Activated T-helper 17 cell treated with anti-CD3 and anti-CD28 coated beads, Interleukin-2, amount 50 U/mL, for 72 hours (primary cell): ENCODE measurements at regions not wholly inside any gene's neighbourhood (a gene's known extent, or its start where the extent isn't known, plus 50 kb on each side); places are given as distances from the start of the nearest gene placed in this dataset.
"Not testable (repeated sequence)": the region's sequence is repeated elsewhere in the genome, so short reads cannot be mapped to it uniquely, and the experiment has no call there.

ENCODE experiments used
- ATAC-seq: fragments of 150-1000 bp; cut with Tn5 transposase; replicated peaks from 2 replicates; pipeline ENCODE4 v1.10.0; 2021; ENCODE audit warnings: mild to moderate bottlenecking, moderate library complexity
- H3K27ac Mint-ChIP-seq: one replicate; pipeline ENCODE4 v1.8.0; 2022; ENCODE audit warnings: mixed read lengths
- H3K27me3 Mint-ChIP-seq: one replicate; pipeline ENCODE4 v1.8.0; 2022; ENCODE audit warnings: mixed read lengths
- H3K36me3 Mint-ChIP-seq: one replicate; pipeline ENCODE4 v1.8.0; 2022; ENCODE audit warnings: low read depth, mild to moderate bottlenecking, mixed read lengths
- H3K4me1 Mint-ChIP-seq: one replicate; pipeline ENCODE4 v1.8.0; 2022; ENCODE audit warnings: mixed read lengths
- H3K4me3 Mint-ChIP-seq: one replicate; pipeline ENCODE4 v1.8.0; 2022; ENCODE audit warnings: mild to moderate bottlenecking, mixed read lengths
- H3K9me3 Mint-ChIP-seq: one replicate; pipeline ENCODE4 v1.8.0; 2022; ENCODE audit warnings: mixed read lengths

GRCh38 chr4:72817012-72817411 is 248.0 kb upstream of the ADAMTS3 start:
- no peaks in the 10 kb centered on the region for H3K4me1 Mint-ChIP-seq
- no peak overlapping the region for H3K27ac Mint-ChIP-seq
- no peak overlapping the region for H3K4me3 Mint-ChIP-seq
- no peak for ATAC-seq
- H3K9me3 Mint-ChIP-seq, result no peaks in the 10 kb centered on the region
- H3K27me3 Mint-ChIP-seq, result peaks cover 5% of the 10 kb centered on the region
- H3K36me3 Mint-ChIP-seq, result no peaks in the 10 kb centered on the region

GRCh38 chr4:72814241-72814640 is 245.2 kb upstream of the ADAMTS3 start:
- Mint-ChIP-seq H3K36me3 (no peaks in the 10 kb centered on the region), H3K4me3 (no peak overlapping the region), H3K27ac (no peak overlapping the region), H3K9me3 (no peaks in the 10 kb centered on the region), H3K4me1 (no peaks in the 10 kb centered on the region), H3K27me3 (no peaks in the 10 kb centered on the region)
- ATAC-seq, result no peak

DNA sequence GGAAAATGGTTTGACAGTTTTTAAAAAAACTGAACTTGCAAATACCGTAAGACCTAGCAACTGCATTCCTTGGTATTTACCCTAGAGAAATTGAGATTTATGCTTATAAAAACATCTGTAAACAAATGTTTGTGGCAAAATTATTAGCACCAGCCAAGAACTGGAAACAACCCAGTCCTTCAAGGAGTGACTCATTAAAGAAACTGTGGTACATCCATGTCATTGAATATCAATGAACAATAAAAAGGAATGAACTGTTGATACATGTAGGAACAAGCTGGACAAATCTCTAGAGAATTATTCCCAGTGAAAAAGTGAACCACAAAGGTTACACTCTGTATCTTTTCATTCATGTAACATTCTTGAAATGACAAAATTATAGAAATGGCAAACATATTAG is 240.2 kb upstream of the ADAMTS3 start:
- Mint-ChIP-seq H3K4me3 (no peak overlapping the region), H3K36me3 (no peaks in the 10 kb centered on the region), H3K27ac (no peak overlapping the region), H3K9me3 (no peaks in the 10 kb centered on the region), H3K27me3 (no peaks in the 10 kb centered on the region), H3K4me1 (no peaks in the 10 kb centered on the region)
- no peak for ATAC-seq

DNA sequence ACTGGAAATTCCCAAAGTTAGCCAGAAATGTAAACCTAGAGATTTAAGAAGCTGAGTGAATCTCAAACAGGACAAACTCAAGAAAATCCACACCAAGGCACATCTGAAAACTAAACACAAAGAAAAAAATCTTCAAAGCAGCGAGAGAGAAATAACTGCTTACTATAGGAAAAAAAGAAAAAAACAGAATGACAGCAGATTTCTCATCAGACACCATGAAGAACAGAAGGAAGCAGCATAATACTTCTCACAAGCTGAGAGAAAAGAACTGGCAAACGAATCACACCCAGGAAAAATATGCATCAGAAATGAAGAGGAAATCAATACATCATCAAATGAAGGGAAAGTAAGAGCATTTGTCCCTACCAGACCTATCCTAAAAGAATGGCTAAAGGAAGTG is 236.3 kb upstream of the ADAMTS3 start:
- Mint-ChIP-seq H3K27ac (no peak overlapping the region), H3K9me3 (no peaks in the 10 kb centered on the region), H3K36me3 (no peaks in the 10 kb centered on the region), H3K4me3 (no peak overlapping the region), H3K4me1 (no peaks in the 10 kb centered on the region), H3K27me3 (no peaks in the 10 kb centered on the region)
- ATAC-seq, result no peak

DNA sequence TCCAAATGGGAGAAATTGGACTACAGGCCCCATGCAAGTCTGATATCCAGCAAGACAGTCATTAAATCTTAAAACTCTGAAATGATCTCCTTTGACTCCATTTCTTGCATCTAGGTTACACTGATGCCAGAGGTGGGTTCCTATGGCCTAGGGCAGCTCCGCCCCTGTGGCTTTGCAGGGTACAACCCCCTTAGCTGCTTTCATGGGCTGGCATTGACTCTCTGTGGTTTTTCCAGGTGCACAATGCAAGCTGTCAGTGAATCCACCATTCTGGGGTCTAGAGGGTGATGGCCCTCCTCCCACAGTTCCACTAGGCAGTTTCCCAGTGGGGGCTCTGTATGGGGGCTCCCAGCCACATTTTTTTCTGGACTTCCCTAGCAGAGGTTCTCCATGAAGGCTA is 228.5 kb upstream of the ADAMTS3 start:
- Mint-ChIP-seq H3K36me3 (no peaks in the 10 kb centered on the region), H3K27me3 (no peaks in the 10 kb centered on the region), H3K27ac (no peak overlapping the region), H3K4me1 (no peaks in the 10 kb centered on the region), H3K9me3 (no peaks in the 10 kb centered on the region), H3K4me3 (no peak overlapping the region)
- no peak for ATAC-seq

DNA sequence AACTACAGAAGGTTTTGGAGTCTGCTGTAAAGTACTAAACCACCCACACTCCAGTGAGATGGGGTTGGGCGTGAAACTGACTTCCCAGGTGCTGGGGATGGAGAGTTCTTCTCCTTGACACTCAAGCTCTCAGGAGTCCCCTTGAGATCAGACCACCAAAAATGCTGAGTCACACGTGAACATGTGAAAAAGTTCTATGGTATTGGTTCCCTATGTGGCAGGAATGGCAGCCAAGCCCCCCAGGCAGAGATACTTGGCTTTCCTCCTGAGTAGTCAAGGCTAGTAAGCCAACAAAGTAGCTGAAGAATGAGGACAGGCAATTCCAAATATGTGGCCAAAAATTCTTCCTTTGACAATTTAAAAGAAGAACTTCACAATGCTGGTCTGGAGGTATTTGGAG is 222.0 kb upstream of the ADAMTS3 start:
- no peaks in the 10 kb centered on the region for H3K4me1 Mint-ChIP-seq
- no peak overlapping the region for H3K4me3 Mint-ChIP-seq
- peaks cover 5% of the 10 kb centered on the region for H3K9me3 Mint-ChIP-seq
- no peak for ATAC-seq
- H3K36me3 Mint-ChIP-seq, result no peaks in the 10 kb centered on the region
- peaks cover 8% of the 10 kb centered on the region for H3K27me3 Mint-ChIP-seq
- H3K27ac Mint-ChIP-seq, result no peak overlapping the region

GRCh38 chr4:72786401-72786990 is 217.5 kb upstream of the ADAMTS3 start:
- no peak overlapping the region for H3K4me3 Mint-ChIP-seq
- ATAC-seq, result no peak
- H3K27ac Mint-ChIP-seq, result no peak overlapping the region
- no peaks in the 10 kb centered on the region for H3K36me3 Mint-ChIP-seq
- no peaks in the 10 kb centered on the region for H3K4me1 Mint-ChIP-seq
- H3K27me3 Mint-ChIP-seq, result peaks cover 8% of the 10 kb centered on the region
- no peaks in the 10 kb centered on the region for H3K9me3 Mint-ChIP-seq

GRCh38 chr4:72779241-72779640 is 210.2 kb upstream of the ADAMTS3 start:
- H3K4me1 Mint-ChIP-seq, result no peaks in the 10 kb centered on the region
- no peak for ATAC-seq
- H3K36me3 Mint-ChIP-seq, result no peaks in the 10 kb centered on the region
- peaks cover 4% of the 10 kb centered on the region for H3K9me3 Mint-ChIP-seq
- H3K27ac Mint-ChIP-seq, result no peak overlapping the region
- H3K27me3 Mint-ChIP-seq, result peaks cover 3% of the 10 kb centered on the region
- H3K4me3 Mint-ChIP-seq, result no peak overlapping the region

DNA sequence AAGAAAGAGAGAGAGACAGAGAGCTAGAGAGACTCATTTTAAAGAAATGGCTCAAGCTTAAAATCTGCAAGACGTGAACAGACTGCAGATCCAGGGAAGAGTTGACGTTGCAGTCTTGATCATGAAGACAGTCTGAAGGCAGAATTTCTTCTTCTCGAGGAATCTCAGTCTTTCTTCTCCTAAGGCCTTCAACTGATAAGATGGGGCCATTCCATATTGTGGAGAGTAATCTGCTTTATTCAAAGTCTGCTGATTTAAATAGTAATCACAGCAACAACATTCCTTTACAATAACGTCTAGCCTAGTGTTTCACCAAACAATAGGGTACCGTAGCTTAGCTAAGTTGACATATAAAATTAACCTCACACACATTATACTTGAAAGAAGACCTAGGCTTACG is 208.4 kb upstream of the ADAMTS3 start:
- Mint-ChIP-seq H3K4me1 (no peaks in the 10 kb centered on the region), H3K9me3 (peaks cover 4% of the 10 kb centered on the region), H3K27ac (no peak overlapping the region), H3K4me3 (no peak overlapping the region), H3K27me3 (peaks cover 3% of the 10 kb centered on the region), H3K36me3 (no peaks in the 10 kb centered on the region)
- ATAC-seq, result no peak

DNA sequence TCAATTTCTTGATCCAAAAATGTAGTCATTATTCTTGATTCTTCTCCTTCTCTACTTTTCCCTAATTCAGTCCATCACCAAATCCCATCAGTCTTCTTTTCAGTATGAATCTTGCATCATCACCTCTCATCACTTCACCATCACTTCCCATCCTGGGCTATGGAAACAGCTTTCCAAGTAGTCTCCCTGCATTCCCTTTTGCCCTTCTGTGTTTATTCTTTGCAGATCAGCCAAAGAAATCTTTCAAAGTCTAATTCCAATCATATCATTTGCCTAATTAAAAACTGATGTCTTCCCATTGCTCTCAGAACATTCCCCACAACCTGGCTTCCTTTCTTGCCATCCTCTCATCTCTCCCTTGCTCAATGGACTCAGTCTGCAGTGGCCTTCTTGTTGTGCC is 201.7 kb upstream of the ADAMTS3 start:
- H3K4me3 Mint-ChIP-seq, result no peak overlapping the region
- H3K27ac Mint-ChIP-seq, result no peak overlapping the region
- H3K9me3 Mint-ChIP-seq, result no peaks in the 10 kb centered on the region
- H3K4me1 Mint-ChIP-seq, result no peaks in the 10 kb centered on the region
- no peaks in the 10 kb centered on the region for H3K36me3 Mint-ChIP-seq
- H3K27me3 Mint-ChIP-seq, result no peaks in the 10 kb centered on the region
- no peak for ATAC-seq

DNA sequence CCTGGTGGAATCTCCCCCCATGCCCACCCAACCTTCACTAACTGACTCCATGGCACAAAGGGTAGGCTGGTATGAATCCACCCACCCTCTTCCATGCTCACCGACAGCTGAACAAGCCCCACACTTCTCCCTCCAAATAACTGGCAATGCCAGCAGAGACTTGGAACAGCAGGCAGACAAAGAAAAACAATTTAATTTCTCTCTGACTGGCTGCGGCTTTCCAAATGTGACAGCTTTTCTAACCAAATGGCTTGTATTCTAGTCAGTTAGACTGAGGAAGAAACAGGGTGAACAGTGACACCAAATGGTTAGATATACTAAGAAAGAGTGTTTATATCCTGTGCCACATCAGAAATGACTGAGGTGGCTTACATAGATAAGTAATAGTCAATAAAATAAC is 199.3 kb upstream of the ADAMTS3 start:
- H3K27ac Mint-ChIP-seq, result no peak overlapping the region
- no peaks in the 10 kb centered on the region for H3K9me3 Mint-ChIP-seq
- no peaks in the 10 kb centered on the region for H3K4me1 Mint-ChIP-seq
- peaks cover 4% of the 10 kb centered on the region for H3K27me3 Mint-ChIP-seq
- H3K36me3 Mint-ChIP-seq, result no peaks in the 10 kb centered on the region
- ATAC-seq, result no peak
- no peak overlapping the region for H3K4me3 Mint-ChIP-seq

- no peaks in the 10 kb centered on the region for H3K9me3 Mint-ChIP-seq
- H3K27me3 Mint-ChIP-seq, result peaks cover 4% of the 10 kb centered on the region
- H3K4me3 Mint-ChIP-seq, result no peak overlapping the region
- ATAC-seq, result no peak
- no peak overlapping the region for H3K27ac Mint-ChIP-seq
- H3K4me1 Mint-ChIP-seq, result no peaks in the 10 kb centered on the region
- H3K36me3 Mint-ChIP-seq, result no peaks in the 10 kb centered on the region
Observed at GRCh38 chr4:72767618-72768302, 198.7 kb upstream of the ADAMTS3 start.

DNA sequence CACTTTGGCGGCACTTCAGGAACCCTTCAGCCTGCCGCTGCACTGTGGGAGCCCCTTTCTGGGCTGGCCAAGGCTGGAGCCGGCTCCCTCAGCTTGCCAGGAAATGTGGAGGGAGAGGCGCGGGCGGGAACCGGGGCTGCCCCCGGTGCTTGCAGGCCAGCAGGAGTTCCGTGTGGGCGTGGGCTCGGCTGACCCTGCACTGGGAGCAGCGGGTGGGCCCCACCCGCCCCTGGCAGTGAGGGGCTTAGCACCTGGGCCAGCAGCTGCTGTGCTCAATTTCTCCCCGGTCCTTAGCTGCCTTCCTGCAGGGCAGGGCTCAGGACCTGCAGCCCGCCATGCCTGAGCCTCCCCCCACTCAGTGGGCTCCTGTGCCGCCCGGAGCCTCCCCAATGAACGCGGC is 196.8 kb upstream of the ADAMTS3 start:
- not testable (repeated sequence) for H3K4me3 Mint-ChIP-seq, H3K4me1 Mint-ChIP-seq

DNA sequence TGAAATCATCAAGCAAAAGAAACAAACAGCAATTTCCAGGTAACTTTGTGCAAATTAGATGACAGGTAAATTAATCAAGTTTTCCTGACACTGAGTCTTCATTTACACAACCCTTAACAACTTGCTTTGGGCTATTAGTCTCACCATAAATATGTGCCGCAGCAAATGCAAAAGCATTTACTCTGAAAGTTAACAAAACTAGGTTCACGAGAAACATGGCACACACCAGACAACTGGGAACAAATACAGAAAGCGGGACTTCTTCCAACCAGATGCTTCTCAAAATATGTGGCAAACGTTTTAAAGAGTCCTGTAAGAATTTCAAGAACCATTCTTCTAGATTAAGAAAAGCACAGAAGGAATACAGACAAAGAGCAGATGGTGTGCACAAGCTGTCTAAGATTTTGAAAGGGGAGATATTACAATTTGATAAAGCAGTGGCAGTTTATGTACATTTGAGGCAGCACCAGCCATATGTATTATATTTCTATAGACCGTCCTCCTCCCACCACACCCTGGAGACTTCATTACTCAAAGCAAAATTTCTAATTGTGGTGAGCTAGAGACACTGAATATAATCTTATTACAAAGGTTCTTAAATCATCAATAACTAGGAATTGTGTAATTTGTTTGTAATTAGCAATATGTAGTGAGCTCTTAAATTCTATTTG is 192.5 kb upstream of the ADAMTS3 start:
- no peak overlapping the region for H3K4me3 Mint-ChIP-seq
- H3K27ac Mint-ChIP-seq, result no peak overlapping the region
- H3K4me1 Mint-ChIP-seq, result no peaks in the 10 kb centered on the region
- H3K9me3 Mint-ChIP-seq, result no peaks in the 10 kb centered on the region
- no peak for ATAC-seq
- no peaks in the 10 kb centered on the region for H3K36me3 Mint-ChIP-seq
- H3K27me3 Mint-ChIP-seq, result peaks cover 4% of the 10 kb centered on the region

More for the DNA sequence above, 196.8 kb upstream of the ADAMTS3 start:
- not testable (repeated sequence) for H3K36me3 Mint-ChIP-seq, H3K9me3 Mint-ChIP-seq, H3K27me3 Mint-ChIP-seq, ATAC-seq, H3K27ac Mint-ChIP-seq

DNA sequence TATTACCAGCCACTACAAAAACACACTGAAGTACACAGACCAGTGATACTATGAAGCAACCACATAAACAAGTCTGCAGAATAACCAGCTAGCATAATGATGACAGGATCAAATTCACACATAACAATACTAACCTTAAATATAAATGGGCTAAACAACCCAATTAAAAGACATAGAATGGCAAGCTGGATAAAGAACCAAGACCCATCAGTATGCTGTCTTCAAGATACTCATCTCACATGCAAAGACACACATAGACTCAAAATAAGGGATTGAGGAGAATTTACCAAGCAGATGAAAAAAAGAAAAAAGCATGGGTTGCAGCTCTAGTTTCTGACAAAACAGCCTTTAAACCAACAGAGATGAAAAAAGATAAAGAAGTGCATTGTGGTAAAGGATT is 184.4 kb upstream of the ADAMTS3 start:
- not testable (repeated sequence) for ATAC-seq, H3K36me3 Mint-ChIP-seq, H3K4me3 Mint-ChIP-seq, H3K4me1 Mint-ChIP-seq, H3K27me3 Mint-ChIP-seq, H3K27ac Mint-ChIP-seq
- H3K9me3 Mint-ChIP-seq, result peaks cover 19% of the 10 kb centered on the region
